C4-2B (cell line): ENCODE measurements at regions not wholly inside any gene's neighbourhood (a gene's known extent, or its start where the extent isn't known, plus 50 kb on each side); places are given as distances from the start of the nearest gene placed in this dataset.
"Not testable (repeated sequence)": the region's sequence is repeated elsewhere in the genome, so short reads cannot be mapped to it uniquely, and the experiment has no call there.

ENCODE experiments used
- H3K27ac ChIP-seq: fragments of 450-650 bp; 2 replicates; pipeline ENCODE4 v1.5.1; 2017

DNA sequence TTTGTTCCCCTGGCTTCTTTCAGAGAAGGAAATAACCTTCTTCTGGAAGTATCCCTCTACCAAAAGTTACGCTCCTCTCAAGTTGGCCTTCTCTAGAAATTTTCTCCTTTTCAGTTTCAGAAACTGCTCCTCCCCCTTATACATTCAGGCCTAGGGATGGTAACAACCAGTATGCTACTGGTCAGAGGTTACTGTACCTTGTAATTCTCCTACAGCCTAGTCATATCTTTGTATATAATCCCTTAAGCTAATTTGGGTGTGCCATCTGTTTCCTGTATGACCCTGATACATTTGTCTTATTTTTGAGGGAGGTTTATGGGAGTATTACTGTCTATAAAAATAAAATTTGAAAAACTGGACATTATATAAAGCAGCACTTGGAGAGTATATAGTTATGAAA, 98.0 kb upstream of the NOTCH2NLA start:
- H3K27ac ChIP-seq, result not testable (repeated sequence)

DNA sequence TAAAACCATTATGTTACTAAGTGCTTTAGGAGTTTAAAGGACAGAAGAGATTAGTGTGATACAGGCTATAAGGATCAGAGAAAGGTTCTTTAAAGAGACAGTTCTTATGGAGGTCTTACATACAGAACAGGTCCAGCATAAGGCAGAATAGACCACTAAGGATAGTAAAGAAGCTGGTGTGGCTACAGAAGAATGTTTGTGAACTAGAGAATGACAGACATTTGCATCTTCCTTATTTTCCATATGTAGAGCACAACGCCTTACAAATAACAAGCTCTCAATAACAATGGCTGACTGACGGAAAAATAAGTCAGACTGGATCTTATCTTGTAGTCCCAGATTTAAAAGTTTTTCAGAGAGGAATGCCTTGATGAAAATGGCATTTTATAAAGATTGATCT, 95.6 kb upstream of the NOTCH2NLA start:
- H3K27ac ChIP-seq, result not testable (repeated sequence)

DNA sequence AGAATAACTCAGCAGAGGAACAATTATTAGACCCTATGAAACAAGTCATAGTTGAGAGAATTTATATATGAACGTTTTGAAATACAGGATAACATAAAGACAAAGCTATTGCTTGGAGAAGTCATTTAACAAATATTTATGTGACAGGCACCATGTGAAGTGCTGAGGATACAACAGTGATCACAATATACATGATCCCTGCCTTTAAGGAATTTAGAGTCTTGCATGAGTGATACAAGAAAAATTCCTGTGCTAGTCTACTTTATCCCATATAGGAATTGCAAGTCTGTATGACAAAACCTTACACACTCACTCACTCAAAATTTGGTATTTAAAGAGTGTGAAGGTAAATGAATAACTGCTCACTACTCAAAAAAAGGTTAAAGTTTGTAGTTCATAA, 94.5 kb upstream of the NOTCH2NLA start:
- H3K27ac ChIP-seq, result not testable (repeated sequence)

DNA sequence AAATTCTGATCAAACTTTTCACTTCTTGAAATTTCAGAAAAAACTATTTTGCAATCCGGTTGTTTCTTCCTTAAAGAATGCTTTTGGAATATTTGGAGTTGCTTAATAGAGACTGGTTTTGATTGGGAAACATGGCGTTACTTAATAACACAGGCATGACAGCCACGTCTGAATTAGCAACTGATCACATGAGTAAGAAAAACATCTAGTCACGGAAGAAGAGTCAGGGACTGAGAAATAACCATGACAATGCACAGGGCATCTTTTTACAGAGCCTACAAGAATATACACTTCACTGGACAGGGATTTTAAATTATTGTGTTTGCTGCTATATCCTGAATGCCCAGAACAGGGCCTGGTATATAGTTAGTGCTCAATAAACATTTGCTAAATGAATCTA, 94.1 kb upstream of the NOTCH2NLA start:
- H3K27ac ChIP-seq, result not testable (repeated sequence)

DNA sequence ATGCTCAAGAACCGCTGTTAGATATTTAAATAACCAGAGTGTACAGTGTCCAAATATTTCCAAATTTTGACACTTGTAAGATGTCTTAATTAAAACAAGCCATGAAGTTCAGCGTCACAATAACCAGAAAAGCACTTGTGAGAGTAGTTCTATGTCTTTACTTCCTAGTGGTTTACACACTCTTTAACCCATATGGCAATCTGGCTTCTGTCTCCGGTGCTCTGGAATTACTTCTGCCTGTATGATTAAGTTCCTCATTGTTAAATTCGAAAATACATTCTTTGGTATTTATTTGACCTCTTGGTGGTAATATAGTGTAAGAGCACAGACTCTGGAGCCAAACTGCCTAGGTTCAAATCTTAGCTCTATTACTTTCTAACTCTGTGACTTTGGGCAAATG, 89.9 kb upstream of the NOTCH2NLA start:
- H3K27ac ChIP-seq, result not testable (repeated sequence)

DNA sequence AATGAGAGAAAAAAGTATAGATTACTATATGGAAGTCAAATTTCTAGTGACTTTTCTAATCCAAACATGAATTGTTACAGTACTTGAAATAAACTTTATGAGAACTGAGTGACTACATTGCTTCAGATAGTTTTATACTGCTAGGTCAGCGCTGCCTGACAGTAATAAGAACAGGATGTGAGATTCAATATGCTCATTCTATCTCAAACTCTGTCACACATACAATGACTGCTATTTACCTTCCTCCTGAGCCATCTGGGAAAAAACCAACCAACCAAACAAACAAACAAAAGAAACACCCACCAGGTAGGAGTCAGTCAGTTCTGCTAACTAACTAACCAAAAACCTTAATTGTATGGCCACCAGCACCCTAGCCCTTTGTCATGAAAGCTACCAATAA, 89.0 kb upstream of the NOTCH2NLA start:
- H3K27ac ChIP-seq, result not testable (repeated sequence)

DNA sequence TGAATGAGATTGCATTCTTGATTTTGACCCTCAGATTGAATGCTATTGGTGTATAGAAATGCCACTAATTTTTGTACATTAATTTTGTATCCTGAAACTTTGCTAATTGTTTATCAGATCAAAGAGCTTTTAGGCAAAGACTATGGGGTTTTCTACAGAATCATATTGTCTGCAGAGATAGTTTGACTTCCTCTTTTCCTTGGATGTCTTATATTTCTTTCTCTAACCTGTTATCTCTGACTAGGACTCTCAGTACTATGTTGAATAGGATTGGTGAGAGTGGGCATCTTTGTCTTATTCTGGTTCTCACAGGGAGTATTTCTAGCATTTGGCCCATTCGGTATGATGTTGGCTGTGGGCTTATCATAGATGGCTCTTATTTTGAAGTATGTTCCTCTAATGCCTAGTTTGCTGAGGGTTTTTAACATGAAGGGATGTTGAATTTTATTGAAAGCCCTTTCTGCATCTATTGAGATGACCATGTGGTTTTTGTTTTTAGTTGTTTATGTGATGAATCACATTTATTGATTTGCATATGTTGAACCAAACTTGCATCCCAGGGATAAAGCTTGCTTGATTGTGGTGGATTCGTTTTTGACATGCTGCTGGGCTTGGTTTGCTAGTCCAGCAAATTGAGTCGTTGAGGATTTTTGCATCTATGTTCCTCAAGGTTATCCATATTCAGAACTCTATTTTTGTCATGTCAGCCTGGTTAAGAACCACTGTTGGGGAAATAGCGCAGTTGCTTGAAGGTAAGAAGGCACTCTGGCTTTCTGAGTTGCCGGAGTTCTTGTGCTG, 85.8 kb upstream of the NOTCH2NLA start:
- not testable (repeated sequence) for H3K27ac ChIP-seq

DNA sequence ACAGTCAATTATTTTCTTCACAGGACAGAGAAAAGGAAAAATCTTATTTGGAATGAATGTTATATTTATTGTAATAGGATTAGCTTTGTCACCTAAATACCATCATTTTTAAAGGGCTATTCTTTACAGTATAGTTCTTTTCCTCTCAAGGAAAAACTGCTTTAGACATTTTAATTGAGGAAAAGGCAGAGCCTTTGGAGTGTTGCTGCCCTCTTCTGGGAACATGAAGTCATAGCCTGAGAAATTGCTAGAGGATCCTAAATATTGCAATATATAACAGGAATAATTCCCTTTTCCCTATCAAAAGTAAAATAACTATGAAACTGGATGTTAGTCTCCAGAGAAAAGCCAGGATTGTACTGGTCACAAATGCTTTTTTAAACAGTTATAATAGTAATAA, 81.8 kb upstream of the NOTCH2NLA start:
- not testable (repeated sequence) for H3K27ac ChIP-seq

DNA sequence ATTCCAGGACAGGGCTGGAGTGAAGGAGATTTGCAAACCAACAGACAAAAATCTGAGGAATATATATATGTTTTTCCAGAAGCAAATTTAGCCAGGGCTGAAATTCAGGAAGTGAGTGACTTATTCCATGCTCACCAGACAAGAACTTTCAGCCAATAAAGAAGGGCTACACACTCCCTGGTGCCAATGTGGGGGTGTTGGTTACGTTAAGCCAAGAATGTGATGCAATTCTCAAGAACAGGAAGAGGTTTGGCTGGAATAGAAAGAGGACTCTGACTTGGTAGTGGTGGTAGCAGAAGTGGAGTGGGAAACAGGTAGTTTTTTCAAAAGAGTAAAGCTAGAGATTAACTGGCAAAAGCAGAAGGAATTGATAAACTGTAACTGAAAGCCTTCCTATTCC, 80.6 kb upstream of the NOTCH2NLA start:
- not testable (repeated sequence) for H3K27ac ChIP-seq

DNA sequence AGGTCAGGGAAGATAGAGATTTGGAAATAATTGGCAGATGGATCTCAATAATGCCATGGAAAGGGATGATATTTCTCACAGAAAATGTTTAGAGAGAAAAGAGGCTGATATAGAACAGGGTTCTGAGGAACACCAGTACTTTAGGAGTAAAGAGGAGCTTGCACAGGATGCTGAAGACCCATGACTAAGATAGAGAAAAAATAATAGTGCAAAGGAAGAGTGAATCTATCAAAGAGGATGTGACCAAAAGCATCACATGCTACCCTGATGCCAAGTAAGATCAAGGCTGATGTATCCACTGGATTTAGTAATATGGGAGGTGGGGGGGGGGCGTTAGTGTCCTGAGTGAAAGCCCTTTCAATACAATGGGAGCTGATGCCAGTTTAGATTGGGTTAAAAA, 80.1 kb upstream of the NOTCH2NLA start:
- not testable (repeated sequence) for H3K27ac ChIP-seq

DNA sequence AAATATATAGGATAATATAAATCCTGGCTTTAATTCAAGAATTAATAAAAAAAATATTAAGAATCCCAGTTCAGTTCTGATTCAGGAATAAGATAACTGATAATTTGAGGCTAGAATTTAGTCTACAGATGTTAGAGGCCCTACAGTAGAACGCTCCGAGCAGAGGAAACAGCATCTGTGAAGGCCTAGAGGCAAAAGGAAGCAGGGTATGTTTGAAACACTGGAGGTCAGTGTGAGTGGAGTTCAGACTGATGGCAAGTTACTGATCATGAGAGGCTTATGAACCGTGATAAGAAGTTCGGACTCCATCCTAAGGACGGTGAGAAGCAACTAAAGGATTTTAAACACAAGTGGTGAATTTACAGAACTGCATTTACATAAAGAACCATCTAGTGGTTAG, 79.3 kb upstream of the NOTCH2NLA start:
- H3K27ac ChIP-seq, result not testable (repeated sequence)

DNA sequence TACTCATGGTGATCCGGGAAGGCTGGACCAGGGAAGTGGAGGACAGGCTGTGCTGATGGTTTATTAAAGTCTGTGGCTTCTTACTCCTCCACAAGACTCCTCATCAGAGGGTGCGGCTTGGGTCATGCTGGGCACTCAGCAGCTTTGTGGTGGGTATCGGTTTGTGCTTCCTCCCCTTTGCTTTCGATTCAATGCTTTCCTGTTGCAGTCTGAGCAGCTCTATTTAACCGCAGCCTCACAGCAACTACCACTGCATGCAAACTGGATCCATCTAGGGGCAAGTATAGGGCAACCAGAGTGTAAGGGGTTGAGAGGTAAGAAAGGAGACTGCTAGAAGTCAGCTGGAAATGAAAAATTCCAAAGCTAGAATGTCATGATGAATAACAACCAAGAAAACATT, 78.8 kb upstream of the NOTCH2NLA start:
- not testable (repeated sequence) for H3K27ac ChIP-seq

DNA sequence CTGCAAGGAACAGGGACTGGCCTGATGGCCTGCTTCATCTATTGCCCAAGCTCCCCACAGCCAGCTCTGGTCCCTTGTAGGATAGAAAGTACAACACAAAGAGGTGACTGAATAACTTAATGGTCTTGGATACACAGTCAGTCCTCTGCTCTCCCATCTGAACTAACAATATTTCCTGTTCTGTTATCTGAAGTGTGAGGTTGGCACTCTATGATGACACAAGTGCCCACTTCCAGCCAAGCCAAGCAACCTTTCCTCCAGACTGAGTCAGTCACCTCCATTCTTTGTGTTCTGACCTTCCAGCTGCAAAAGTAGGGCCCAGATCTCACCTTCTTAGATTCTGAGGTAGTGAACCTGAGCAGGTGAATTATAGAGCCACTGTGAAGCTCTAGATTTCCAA, 77.8 kb upstream of the NOTCH2NLA start:
- not testable (repeated sequence) for H3K27ac ChIP-seq

DNA sequence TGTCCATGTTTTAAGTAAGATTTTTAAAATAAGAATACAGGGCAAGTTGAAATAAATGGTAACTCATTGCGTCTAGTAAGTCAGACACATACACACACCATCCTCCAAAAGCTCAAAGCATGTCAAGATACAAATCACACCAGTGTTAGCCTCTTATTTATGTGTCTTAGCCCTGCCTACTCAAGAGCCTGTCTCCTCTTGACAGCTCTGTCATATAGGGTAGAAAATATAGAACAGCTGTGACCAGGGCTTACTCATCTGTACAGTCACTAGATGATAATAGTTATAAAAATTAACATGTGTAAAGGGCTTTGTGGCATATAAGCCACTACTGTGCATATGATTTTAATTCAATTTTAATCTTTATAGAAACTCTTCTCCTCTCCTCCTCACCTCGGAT, 76.6 kb upstream of the NOTCH2NLA start:
- H3K27ac ChIP-seq, result not testable (repeated sequence)

DNA sequence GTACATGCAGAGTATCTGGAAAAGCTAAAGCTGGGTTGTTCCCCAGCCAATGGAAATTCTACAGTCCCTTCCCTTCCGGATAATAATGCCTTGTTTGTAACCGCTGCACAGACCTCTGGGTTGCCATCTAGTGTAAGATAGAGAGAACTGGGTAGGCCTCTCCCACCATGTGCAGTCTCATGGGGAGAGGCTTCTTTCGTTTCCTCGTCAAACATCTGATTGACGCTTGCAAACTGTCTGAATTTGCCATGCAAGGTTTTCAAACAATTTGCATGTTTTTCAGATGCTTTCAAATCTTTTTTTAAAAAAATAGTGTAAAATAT, 69.7 kb upstream of the NOTCH2NLA start:
- not testable (repeated sequence) for H3K27ac ChIP-seq

DNA sequence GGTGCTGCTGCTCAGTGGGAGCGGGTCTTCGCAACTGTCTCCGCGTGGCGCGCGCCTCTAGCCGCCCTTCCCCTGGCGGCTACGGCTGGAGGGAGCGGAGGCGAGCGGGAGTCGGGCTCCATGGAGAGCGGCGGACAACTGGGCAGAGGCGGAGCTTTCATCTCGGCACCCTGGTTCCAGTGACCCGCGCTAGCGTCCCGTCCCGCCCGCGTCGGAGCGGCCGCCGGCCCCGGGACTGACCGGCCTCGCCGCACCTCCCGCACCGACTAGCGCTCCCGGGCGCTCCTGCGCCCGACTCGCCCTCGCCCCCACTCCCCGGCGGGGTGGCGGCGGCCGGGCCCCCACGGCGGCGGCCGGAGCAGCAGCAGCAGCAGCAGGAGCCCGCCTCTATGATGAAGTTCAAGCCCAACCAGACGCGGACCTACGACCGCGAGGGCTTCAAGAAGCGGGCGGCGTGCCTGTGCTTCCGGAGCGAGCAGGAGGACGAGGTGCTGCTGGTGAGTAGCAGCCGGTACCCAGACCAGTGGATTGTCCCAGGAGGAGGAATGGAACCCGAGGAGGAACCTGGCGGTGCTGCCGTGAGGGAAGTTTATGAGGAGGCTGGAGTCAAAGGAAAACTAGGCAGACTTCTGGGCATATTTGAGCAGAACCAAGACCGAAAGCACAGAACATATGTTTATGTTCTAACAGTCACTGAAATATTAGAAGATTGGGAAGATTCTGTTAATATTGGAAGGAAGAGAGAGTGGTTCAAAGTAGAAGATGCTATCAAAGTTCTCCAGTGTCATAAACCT, 69.2 kb upstream of the NOTCH2NLA start:
- not testable (repeated sequence) for H3K27ac ChIP-seq

DNA sequence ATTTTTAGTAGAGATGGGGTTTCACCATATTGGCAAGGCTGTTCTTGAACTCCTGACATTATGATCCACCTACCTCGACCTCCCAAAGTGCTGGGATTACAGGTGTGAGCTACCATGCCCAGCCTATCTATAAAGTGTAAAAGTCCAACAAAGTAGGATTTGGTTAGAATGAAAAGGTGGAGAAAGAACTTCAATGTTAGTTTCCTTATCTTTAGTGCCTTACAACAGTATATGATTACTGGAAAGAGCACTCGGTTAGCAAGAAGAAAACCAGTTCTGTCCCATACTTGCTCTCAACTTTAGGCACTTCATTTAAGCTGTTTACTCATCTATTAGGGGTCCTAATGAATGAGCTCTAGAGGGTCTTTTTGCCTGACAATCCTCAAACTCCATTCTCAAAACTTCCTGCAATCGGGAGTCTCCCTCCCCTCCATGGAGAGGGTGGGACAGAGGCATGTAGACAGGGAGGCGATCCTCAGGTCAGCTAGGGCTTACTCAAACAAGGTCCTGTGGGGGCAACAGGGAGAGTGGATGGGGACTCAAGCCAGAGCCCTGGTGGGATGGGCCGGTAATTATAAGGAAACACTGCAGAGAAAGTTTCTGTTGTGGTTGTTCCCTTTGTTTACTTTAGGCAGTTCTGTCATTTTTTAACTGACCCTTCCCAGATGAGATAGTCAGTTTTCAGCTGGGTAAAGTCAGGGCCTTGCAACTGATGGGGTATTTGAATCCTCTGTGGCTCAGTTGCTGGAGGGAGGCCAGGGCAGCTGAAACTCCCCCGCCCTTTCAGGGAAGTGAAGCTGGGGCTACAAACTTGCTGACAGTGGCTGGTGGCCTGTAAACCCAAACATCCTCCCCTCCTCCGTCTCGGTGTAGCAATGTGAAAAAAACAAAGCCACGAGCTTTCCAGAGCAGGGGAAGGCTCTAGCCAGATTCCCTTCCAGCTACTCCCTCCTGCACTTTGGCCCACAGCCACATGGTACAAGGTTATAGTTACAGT, 64.4 kb upstream of the NOTCH2NLA start:
- H3K27ac ChIP-seq, result not testable (repeated sequence)

DNA sequence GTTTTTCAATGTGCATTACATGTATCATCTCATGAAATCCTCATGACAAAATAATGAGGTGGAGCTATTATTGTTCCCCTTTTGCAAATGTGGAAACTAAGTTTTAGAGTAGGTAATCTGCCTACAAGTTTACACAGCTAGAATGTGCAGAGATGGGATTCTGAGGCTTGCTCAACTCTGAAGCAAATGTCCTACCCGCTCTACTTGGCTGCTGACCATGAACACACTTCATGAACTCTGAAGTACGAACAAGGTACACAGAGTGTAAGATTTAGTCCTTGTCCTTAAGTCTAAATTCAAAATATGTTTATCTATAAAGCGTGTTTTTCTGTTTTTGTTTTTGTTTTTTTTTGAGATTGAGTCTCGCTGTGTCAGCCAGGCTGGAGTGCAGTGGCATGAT, 63.6 kb upstream of the NOTCH2NLA start:
- H3K27ac ChIP-seq, result not testable (repeated sequence)

DNA sequence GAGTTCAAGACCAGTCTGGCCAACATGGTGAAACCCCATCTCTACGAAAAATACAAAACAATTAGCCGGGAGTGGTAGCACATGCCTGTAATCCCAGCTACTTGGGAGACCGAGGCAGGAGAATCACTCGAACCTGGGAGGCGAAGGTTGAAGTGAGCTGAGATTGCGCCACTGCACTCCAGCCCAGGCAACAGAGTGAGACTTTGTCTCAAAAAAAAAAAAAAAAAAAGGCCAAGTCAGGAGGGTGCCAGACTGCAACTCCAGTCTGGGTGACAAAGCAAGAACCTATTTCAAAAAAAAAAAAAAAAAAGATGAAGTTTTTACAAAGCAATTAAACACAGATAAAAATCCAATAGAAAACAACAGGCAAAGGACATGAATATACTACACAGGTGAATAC, 59.1 kb upstream of the NOTCH2NLA start:
- not testable (repeated sequence) for H3K27ac ChIP-seq

DNA sequence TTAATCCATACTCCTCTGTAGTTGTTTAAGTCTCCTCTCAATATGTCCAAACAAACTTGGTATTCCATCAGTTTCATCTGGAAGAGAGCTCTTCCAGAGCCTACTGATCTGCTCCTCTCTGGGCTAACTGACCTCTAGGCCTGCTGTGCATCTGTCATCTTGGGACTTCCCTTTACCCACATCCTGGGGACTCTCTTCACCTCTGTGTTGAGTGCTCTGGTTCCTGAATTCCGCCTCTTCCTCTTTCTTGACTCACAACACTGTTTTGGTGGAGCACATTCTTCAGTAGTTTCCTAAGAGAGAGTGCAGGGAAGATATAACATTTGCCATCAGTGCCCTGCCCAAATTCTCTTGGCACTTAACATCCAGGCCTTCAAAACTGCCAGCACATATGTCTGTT, 55.9 kb upstream of the NOTCH2NLA start:
- H3K27ac ChIP-seq, result not testable (repeated sequence)

DNA sequence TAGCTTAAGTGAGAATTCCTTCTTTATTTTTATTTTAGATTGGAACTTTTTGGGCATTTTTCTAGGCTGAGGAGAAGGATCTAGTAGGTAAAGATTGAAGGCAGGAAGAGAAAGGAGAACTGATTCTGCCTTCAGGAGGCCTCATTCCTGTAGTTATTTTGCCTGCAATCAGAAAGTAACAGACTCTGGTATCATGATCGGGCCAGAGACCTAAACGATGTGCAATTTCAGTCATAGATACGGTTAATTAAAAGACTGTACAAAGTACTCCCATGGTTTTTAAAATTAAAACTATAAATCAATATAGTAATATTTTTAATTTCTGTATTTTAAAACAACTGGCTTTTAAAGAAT, 54.7 kb upstream of the NOTCH2NLA start:
- H3K27ac ChIP-seq, result not testable (repeated sequence)

DNA sequence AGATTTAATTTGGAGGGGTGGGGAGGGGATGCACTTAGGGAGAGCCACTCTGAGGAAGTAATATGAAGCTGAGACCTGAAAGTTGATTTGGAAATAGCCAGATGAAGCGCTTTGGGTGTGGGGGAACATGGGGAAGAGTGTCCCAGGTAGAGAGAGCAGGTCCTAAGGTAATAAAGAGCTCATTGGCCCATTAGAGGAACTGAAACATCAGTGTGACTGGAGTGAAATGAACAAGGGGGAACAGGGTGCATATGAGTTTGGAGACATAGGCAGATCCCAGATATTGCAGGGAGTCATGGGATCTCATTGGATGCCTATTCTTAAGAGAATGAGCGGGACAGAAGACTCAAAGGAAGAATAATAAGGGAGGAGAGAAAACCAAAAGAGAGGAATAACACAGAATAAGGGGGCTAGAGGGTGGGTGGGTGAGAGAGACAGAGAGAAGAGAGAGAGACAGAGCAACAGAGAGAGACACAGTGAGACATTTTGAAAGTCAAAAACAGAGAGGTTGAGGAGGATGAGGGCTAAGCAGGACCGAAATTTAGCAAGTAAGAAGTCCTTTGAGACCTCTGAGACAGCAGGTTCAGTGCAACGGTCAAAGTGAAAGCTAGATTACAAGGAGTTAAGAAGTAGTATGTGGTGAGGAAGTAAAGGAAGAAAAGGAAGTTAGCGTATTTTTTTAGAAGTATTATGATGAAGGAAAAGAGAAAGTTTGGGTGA, 54.1 kb upstream of the NOTCH2NLA start:
- not testable (repeated sequence) for H3K27ac ChIP-seq
